ENCODE measurements at regions not wholly inside any gene's neighbourhood (a gene's known extent, or its start where the extent isn't known, plus 50 kb on each side); places are given as distances from the start of the nearest gene placed in this dataset.

DNA sequence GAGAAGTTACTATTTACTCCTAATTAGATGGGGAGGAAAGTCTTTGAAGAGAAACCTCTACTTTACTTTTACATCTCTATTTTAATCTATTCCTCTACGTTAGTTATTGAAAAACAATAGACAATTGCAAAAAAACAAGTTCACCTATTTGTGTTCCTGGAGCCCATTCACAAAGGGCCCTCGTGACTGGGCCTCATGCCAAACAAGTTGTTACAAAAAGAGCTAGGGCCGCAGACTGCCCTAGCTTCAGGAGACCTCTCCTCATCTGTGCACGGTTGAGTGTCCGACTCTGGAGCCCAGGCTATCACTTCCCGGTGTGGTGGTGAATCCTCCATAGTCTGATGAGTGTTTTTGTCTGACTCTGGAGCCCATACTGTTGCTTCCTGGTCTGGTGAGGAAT lies 190.9 kb downstream of the ZNF486 start:
- Histone ChIP-seq H4K20me1 (ENCODE audit: insufficient read depth) (no peaks in the 10 kb centered on the region), H3K36me3 (ENCODE audit: insufficient read depth) (no peaks in the 10 kb centered on the region), H3K4me3 (IDR thresholded peaks at IDR 0.05; ENCODE audit: insufficient read depth, low read depth, low read length) (no peak overlapping the region), H3K4me1 (ENCODE audit: low read depth, poor library complexity, severe bottlenecking) (no peaks in the 10 kb centered on the region), H3K27ac (no peak overlapping the region), H3K4me2 (no peak overlapping the region), H3K27me3 (ENCODE audit: insufficient read depth, low read depth) (no peaks in the 10 kb centered on the region), H3K9ac (no peak overlapping the region), H3K79me2 (ENCODE audit: insufficient read depth, low read depth) (no peaks in the 10 kb centered on the region), H2AFZ (ENCODE audit: low read depth) (no peak overlapping the region)
- TF ChIP-seq, protein P1, sequence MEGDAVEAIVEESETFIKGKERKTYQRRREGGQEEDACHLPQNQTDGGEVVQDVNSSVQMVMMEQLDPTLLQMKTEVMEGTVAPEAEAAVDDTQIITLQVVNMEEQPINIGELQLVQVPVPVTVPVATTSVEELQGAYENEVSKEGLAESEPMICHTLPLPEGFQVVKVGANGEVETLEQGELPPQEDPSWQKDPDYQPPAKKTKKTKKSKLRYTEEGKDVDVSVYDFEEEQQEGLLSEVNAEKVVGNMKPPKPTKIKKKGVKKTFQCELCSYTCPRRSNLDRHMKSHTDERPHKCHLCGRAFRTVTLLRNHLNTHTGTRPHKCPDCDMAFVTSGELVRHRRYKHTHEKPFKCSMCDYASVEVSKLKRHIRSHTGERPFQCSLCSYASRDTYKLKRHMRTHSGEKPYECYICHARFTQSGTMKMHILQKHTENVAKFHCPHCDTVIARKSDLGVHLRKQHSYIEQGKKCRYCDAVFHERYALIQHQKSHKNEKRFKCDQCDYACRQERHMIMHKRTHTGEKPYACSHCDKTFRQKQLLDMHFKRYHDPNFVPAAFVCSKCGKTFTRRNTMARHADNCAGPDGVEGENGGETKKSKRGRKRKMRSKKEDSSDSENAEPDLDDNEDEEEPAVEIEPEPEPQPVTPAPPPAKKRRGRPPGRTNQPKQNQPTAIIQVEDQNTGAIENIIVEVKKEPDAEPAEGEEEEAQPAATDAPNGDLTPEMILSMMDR (conservative IDR thresholded peaks at IDR 0.05; ENCODE audit: low read depth, low read length) = no peak

DNA sequence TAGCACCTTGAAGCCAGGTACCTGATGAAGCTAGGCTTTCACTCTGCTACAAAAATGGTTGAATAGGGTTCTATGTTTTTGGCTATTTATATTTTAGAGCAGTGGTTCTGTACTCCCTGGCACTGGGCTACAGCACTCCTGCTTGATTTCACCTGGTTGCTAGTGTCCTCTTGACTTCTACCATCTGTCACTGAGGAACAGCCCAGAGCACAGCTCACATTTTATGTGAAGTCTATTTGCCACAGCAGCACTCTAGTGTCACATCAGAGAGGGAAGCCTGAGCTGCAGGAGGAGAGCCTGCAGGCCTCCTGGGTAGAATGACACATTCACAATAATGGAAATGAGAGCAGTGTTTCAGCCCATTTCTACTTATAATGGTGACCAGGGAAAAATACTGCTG lies 184.2 kb downstream of the ZNF486 start:
- no peaks in the 10 kb centered on the region for H3K27me3 ChIP-seq (ENCODE audit: insufficient read depth, low read depth)
- no peak overlapping the region for H3K27ac ChIP-seq
- H3K36me3 ChIP-seq (ENCODE audit: insufficient read depth) = no peaks in the 10 kb centered on the region
- no peak overlapping the region for H3K9ac ChIP-seq
- no peak overlapping the region for H3K4me2 ChIP-seq
- H2AFZ ChIP-seq (ENCODE audit: low read depth) = no peak overlapping the region
- TF ChIP-seq, protein P1 (conservative IDR thresholded peaks at IDR 0.05; ENCODE audit: low read depth, low read length) = no peak
- no peak overlapping the region for H3K4me3 ChIP-seq (IDR thresholded peaks at IDR 0.05; ENCODE audit: insufficient read depth, low read depth, low read length)
- H4K20me1 ChIP-seq (ENCODE audit: insufficient read depth) = no peaks in the 10 kb centered on the region
- no peaks in the 10 kb centered on the region for H3K79me2 ChIP-seq (ENCODE audit: insufficient read depth, low read depth)
- H3K4me1 ChIP-seq (ENCODE audit: low read depth, poor library complexity, severe bottlenecking) = no peaks in the 10 kb centered on the region

DNA sequence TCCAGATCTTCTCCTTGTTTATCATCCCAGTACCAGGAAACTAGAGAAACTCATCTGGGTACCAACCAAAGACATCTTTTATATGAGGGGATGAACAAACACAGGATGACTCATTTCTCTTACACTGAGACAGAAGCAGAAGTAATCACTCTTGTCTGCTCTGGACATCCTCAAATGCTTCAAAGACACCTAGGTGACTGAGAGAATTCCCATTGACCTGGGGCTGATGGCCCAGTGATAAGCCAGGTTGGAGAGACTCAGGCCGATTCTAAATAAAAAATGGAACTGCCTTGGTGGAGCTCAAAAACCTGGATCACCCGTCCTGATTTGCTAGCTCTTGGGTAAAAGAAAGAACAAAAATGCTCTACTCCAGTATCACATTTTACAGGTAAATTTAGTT lies 182.2 kb downstream of the ZNF486 start:
- no peak overlapping the region for H3K27ac ChIP-seq
- no peak overlapping the region for H3K9ac ChIP-seq
- H3K4me2 ChIP-seq = no peak overlapping the region
- H4K20me1 ChIP-seq (ENCODE audit: insufficient read depth) = no peaks in the 10 kb centered on the region
- H3K79me2 ChIP-seq (ENCODE audit: insufficient read depth, low read depth) = no peaks in the 10 kb centered on the region
- no peaks in the 10 kb centered on the region for H3K36me3 ChIP-seq (ENCODE audit: insufficient read depth)
- H3K4me1 ChIP-seq (ENCODE audit: low read depth, poor library complexity, severe bottlenecking) = no peaks in the 10 kb centered on the region
- TF ChIP-seq, protein P1 (conservative IDR thresholded peaks at IDR 0.05; ENCODE audit: low read depth, low read length) = no peak
- no peak overlapping the region for H2AFZ ChIP-seq (ENCODE audit: low read depth)
- no peak overlapping the region for H3K4me3 ChIP-seq (IDR thresholded peaks at IDR 0.05; ENCODE audit: insufficient read depth, low read depth, low read length)
- H3K27me3 ChIP-seq (ENCODE audit: insufficient read depth, low read depth) = no peaks in the 10 kb centered on the region

DNA sequence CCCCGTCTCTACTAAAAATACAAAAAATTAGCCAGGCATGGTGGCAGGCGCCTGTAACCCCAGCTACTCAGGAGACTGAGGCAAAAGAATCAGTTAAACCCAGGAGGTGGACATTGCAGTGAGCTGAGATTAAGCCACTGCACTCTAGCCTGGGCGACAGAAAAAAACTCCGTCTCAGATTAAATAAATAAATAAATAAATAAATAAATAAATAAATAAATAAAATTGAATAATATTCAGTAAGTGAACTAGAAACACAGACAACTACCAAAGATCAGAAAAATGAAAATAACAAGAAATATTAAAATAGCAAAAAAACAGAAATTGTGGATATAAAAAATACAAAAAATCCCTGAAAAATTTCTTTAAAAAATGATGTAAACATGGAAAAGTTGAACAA lies 172.4 kb downstream of the ZNF486 start:
- Histone ChIP-seq H3K36me3 (ENCODE audit: insufficient read depth) (no peaks in the 10 kb centered on the region), H3K27ac (no peak overlapping the region), H3K4me2 (no peak overlapping the region), H2AFZ (ENCODE audit: low read depth) (no peak overlapping the region), H3K79me2 (ENCODE audit: insufficient read depth, low read depth) (no peaks in the 10 kb centered on the region), H3K9ac (no peak overlapping the region), H4K20me1 (ENCODE audit: insufficient read depth) (no peaks in the 10 kb centered on the region), H3K27me3 (ENCODE audit: insufficient read depth, low read depth) (no peaks in the 10 kb centered on the region), H3K4me3 (IDR thresholded peaks at IDR 0.05; ENCODE audit: insufficient read depth, low read depth, low read length) (no peak overlapping the region), H3K4me1 (ENCODE audit: low read depth, poor library complexity, severe bottlenecking) (no peaks in the 10 kb centered on the region)
- TF ChIP-seq, protein P1 (conservative IDR thresholded peaks at IDR 0.05; ENCODE audit: low read depth, low read length) = no peak

DNA sequence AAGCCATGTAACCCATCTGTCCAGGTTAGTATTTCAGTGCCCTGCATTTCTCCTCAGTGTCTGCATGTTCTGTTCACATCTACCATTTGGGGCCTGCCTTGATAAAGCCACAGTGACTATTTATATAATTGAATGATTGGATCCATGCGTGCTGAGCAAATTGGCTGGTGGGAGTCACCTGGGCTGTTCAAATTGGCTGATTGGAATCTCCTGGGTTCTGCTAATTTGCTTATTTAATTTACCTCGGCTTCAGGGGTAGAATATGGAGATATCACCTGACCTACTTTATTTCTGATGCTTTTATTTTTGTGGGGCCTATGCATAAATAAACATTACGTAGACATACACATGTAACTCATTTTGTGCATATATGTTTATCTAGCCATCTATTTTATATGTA lies 167.7 kb downstream of the ZNF486 start:
- Histone ChIP-seq H3K79me2 (ENCODE audit: insufficient read depth, low read depth) (no peaks in the 10 kb centered on the region), H3K4me3 (IDR thresholded peaks at IDR 0.05; ENCODE audit: insufficient read depth, low read depth, low read length) (no peak overlapping the region), H3K9ac (no peak overlapping the region), H3K27me3 (ENCODE audit: insufficient read depth, low read depth) (no peaks in the 10 kb centered on the region), H3K4me2 (no peak overlapping the region), H3K27ac (no peak overlapping the region), H3K4me1 (ENCODE audit: low read depth, poor library complexity, severe bottlenecking) (no peaks in the 10 kb centered on the region), H2AFZ (ENCODE audit: low read depth) (no peak overlapping the region), H4K20me1 (ENCODE audit: insufficient read depth) (no peaks in the 10 kb centered on the region), H3K36me3 (ENCODE audit: insufficient read depth) (no peaks in the 10 kb centered on the region)
- TF ChIP-seq, protein P1 (conservative IDR thresholded peaks at IDR 0.05; ENCODE audit: low read depth, low read length) = no peak
